PC-9 (cell line): ENCODE measurements at regions not wholly inside any gene's neighbourhood (a gene's known extent, or its start where the extent isn't known, plus 50 kb on each side); places are given as distances from the start of the nearest gene placed in this dataset.

Experiments used
- BruUV-seq: library from RNA; stranded (reverse); fragments of 400-500 nt; replicated peaks from 2 replicates; lab custom pipeline; 2021; lab: Mats Ljungman, UMichigan
- CTCF ChIA-PET: fragments of 300-600 bp; sonication (Branson Sonifier 250); formaldehyde crosslinking; loops from one replicate; lab custom pipeline; 2022; ENCODE audit warnings: antibody characterized with exemption; lab: Charles Lee
- POLR2A ChIA-PET: fragments of 300-600 bp; sonication (Branson Sonifier 250); formaldehyde crosslinking; loops from one replicate; lab custom pipeline; 2022; ENCODE audit warnings: antibody characterized with exemption; ENCODE audit not compliant: unreplicated experiment; lab: Charles Lee
- DNase-seq, 2 experiments: peaks; one replicate each; pipeline versions ENCODE4 v3.0.0 to v3.0.0-alpha.2; 2015 to 2022; ENCODE audit warnings: mixed read lengths in 1 of 2
- H2AFZ ChIP-seq: fragments of 200-600 bp; sonication (generic); 2 replicates; pipeline ENCODE4 v1.8.1; 2017; ENCODE audit warnings: antibody characterized with exemption
- H3F3A ChIP-seq: fragments of 200-600 bp; sonication (generic); 2 replicates; pipeline ENCODE4 v1.8.1; 2017; ENCODE audit warnings: antibody characterized with exemption, mild to moderate bottlenecking, low read depth; ENCODE audit not compliant: insufficient read depth
- H3K27ac ChIP-seq: fragments of 200-600 bp; sonication (generic); 2 replicates; pipeline ENCODE4 v1.6.1; 2016; ENCODE audit warnings: mixed run types
- H3K27me3 ChIP-seq: fragments of 200-600 bp; sonication (generic); 2 replicates; pipeline ENCODE4 v1.6.1; 2016; ENCODE audit warnings: low read depth, mixed run types; ENCODE audit not compliant: insufficient read depth
- H3K36me3 ChIP-seq: fragments of 200-600 bp; sonication (generic); 2 replicates; pipeline ENCODE4 v1.6.1; 2016; ENCODE audit warnings: low read depth, mixed run types
- H3K4me1 ChIP-seq: fragments of 200-600 bp; sonication (generic); replicated peaks from 2 replicates; pipeline ENCODE4 v1.6.1; 2016; ENCODE audit warnings: mixed run types; ENCODE audit not compliant: insufficient read depth
- H3K4me2 ChIP-seq: fragments of 200-600 bp; sonication (generic); 2 replicates; pipeline ENCODE4 v1.6.1; 2017; ENCODE audit warnings: mixed run types
- H3K4me3 ChIP-seq: fragments of 200-600 bp; sonication (generic); 2 replicates; pipeline ENCODE4 v1.6.1; 2016; ENCODE audit warnings: mixed run types
- H3K79me2 ChIP-seq: fragments of 200-600 bp; sonication (generic); 2 replicates; pipeline ENCODE4 v1.6.1; 2017; ENCODE audit warnings: low read depth, mixed run types
- H3K9me2 ChIP-seq: fragments of 200-600 bp; sonication (generic); 2 replicates; pipeline ENCODE4 v1.8.1; 2017; ENCODE audit warnings: mild to moderate bottlenecking; ENCODE audit not compliant: insufficient read depth
- H3K9me3 ChIP-seq: fragments of 200-600 bp; sonication (generic); 2 replicates; pipeline ENCODE4 v1.8.1; 2016; ENCODE audit warnings: low read depth; ENCODE audit not compliant: insufficient read depth
- H4K20me1 ChIP-seq: fragments of 200-600 bp; sonication (generic); 2 replicates; pipeline ENCODE4 v1.8.1; 2017; ENCODE audit not compliant: insufficient read depth
- EZH2 ChIP-seq: fragments of 200-600 bp; sonication (generic); IDR thresholded peaks from 2 replicates; pipeline ENCODE4 v1.8.0; 2017; ENCODE audit warnings: antibody characterized with exemption, low read depth
- intact Hi-C: fragments of 100-400 bp; cut with micrococcal nuclease; formaldehyde crosslinking; loops from one replicate; pipeline ENCODE4 v1.10.0; 2022; ENCODE audit not compliant: unreplicated experiment
- TF ChIP-seq, protein P1 (sequence below): fragments of 200-600 bp; sonication (generic); conservative IDR thresholded peaks from 2 replicates; pipeline ENCODE4 v1.6.1; 2017; ENCODE audit warnings: mixed run types, antibody characterized with exemption, mild to moderate bottlenecking, moderate library complexity

DNA sequence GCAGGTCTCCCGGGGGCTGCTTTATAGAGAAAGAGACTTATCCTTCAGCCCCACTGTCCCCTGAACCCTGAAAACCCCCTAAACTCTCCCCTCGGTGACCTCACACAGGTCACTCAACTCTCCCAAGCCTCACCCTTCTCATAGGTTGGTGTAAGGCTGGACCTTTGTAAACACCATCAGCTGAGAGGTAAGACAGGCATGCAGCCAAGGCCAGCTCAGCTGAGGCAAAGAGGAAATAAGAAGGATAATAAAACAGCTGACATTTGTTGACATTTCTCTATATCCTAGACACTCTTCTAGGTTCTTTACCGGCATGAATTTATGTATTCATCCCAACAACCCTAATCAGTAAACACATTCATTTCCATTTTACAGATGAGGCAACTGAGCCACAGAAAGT is 134.3 kb downstream of the CCT6B start:
- Histone ChIP-seq H2AFZ (no peak overlapping the region), H3K79me2 (no peaks in the 10 kb centered on the region), H3K4me2 (peak overlapping the region; percentile 44), H3K27ac (no peak overlapping the region), H3K9me2 (no peaks in the 10 kb centered on the region), H3K27me3 (peaks cover 31% of the 10 kb centered on the region), H3K36me3 (no peaks in the 10 kb centered on the region), H3K4me3 (no peak overlapping the region), H3K4me1 (peaks cover 13% of the 10 kb centered on the region), H3F3A (no peaks in the 10 kb centered on the region), H4K20me1 (no peaks in the 10 kb centered on the region), H3K9me3 (no peaks in the 10 kb centered on the region)
- no TSS peak for BruUV-seq
- TF ChIP-seq EZH2: no peak
- TF ChIP-seq, protein P1, sequence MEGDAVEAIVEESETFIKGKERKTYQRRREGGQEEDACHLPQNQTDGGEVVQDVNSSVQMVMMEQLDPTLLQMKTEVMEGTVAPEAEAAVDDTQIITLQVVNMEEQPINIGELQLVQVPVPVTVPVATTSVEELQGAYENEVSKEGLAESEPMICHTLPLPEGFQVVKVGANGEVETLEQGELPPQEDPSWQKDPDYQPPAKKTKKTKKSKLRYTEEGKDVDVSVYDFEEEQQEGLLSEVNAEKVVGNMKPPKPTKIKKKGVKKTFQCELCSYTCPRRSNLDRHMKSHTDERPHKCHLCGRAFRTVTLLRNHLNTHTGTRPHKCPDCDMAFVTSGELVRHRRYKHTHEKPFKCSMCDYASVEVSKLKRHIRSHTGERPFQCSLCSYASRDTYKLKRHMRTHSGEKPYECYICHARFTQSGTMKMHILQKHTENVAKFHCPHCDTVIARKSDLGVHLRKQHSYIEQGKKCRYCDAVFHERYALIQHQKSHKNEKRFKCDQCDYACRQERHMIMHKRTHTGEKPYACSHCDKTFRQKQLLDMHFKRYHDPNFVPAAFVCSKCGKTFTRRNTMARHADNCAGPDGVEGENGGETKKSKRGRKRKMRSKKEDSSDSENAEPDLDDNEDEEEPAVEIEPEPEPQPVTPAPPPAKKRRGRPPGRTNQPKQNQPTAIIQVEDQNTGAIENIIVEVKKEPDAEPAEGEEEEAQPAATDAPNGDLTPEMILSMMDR: no peak
- intact Hi-C loops: no loop called here
- no peak for DNase-seq
- ChIA-PET CTCF (no interaction called here), POLR2A (no interaction called here)

DNA sequence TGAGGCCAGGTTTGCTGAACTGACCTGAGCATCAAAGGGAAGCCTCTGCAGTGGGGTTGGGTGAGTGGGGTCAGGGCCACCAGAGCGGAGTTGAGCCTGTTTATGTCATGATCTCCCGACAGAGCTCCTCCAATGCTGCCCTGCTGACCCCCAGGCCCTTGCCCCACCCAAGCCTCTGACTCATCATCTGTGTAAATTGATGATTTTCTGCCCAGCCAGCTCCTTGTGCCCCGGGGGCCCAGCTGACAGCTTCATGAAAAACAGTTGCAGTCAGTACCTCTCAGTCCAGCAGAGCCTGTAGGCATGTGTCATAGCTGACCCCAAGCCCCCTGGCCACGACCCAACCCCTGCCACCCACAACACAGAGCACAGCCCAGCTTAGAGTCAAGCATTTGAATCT is 134.9 kb downstream of the CCT6B start:
- CTCF ChIA-PET: interaction anchor here (0.6 kb wide), 2 partner anchors 10 to 284 kb away, joined by 3 to 5 read pairs; no protein-coding TSS in a partner anchor
- H3K27ac ChIP-seq: no peak overlapping the region
- H3K9me2 ChIP-seq: no peaks in the 10 kb centered on the region
- peak overlapping the region; percentile 44 for H3K4me2 ChIP-seq
- BruUV-seq: no TSS peak
- H3F3A ChIP-seq: no peaks in the 10 kb centered on the region
- no peak overlapping the region for H3K4me3 ChIP-seq
- no peak overlapping the region for H2AFZ ChIP-seq
- intact Hi-C loops: no loop called here
- H4K20me1 ChIP-seq: no peaks in the 10 kb centered on the region
- DNase-seq: peak; percentile 58 to 73
- TF ChIP-seq EZH2: no peak
- TF ChIP-seq, protein P1: no peak
- H3K4me1 ChIP-seq: peaks cover 16% of the 10 kb centered on the region
- POLR2A ChIA-PET: no interaction called here
- H3K9me3 ChIP-seq: no peaks in the 10 kb centered on the region
- no peaks in the 10 kb centered on the region for H3K36me3 ChIP-seq
- peaks cover 24% of the 10 kb centered on the region for H3K27me3 ChIP-seq
- no peaks in the 10 kb centered on the region for H3K79me2 ChIP-seq

DNA sequence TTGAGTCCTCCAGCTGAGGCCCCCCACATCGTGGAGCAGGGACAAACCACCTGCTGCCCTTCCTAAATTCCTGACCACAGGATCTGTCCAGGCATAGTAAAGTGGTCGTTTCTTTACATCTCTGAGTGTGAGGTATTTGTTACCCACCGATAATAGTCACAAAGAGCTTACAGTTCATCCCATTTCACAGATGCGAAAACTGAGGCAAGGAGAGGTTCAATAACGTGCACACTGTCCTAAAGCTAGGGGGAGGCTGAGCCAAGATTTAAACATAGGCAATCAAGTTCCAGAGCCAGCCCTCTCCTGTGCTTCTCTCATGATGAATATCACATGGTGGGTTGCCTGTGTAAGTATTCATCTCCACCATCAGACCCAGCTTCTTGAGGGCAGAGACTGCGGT is 135.4 kb downstream of the CCT6B start:
- peaks cover 21% of the 10 kb centered on the region for H3K4me1 ChIP-seq
- no peaks in the 10 kb centered on the region for H3K9me2 ChIP-seq
- intact Hi-C loops: no loop called here
- H3K9me3 ChIP-seq: no peaks in the 10 kb centered on the region
- no peak overlapping the region for H3K27ac ChIP-seq
- POLR2A ChIA-PET: no interaction called here
- H4K20me1 ChIP-seq: no peaks in the 10 kb centered on the region
- TF ChIP-seq EZH2: no peak
- TF ChIP-seq, protein P1: no peak
- no peak overlapping the region for H3K4me3 ChIP-seq
- CTCF ChIA-PET: interaction anchor here (0.6 kb wide), 1 partner anchor 11 kb away, joined by 5 read pairs; no protein-coding TSS in a partner anchor
- no peak overlapping the region; the same call in 1 of the 2 replicates for H3K4me2 ChIP-seq
- DNase-seq: no peak
- no peaks in the 10 kb centered on the region for H3K79me2 ChIP-seq
- no peaks in the 10 kb centered on the region for H3F3A ChIP-seq
- H3K36me3 ChIP-seq: no peaks in the 10 kb centered on the region
- BruUV-seq: no TSS peak
- H2AFZ ChIP-seq: no peak overlapping the region
- peaks cover 20% of the 10 kb centered on the region for H3K27me3 ChIP-seq
